ENCODE measurements at regions not wholly inside any gene's neighbourhood (a gene's known extent, or its start where the extent isn't known, plus 50 kb on each side); places are given as distances from the start of the nearest gene placed in this dataset.

- Histone ChIP-seq H3K27me3 (ENCODE audit: insufficient read depth, low read length) (no peaks in the 10 kb centered on the region), H3K14ac (ENCODE audit: insufficient read depth, low read length) (no peak overlapping the region), H4K91ac (ENCODE audit: insufficient read length, low read depth, low read length) (no peak overlapping the region), H4K8ac (replicated peaks; ENCODE audit: insufficient read length, low read depth, low read length) (no peak overlapping the region), H2BK20ac (ENCODE audit: low read depth, low read length, poor library complexity, severe bottlenecking) (no peak overlapping the region), H2AK5ac (ENCODE audit: insufficient read length, low read length) (no peak overlapping the region), H2BK15ac (ENCODE audit: low read depth, low read length) (no peak overlapping the region), H2BK12ac (ENCODE audit: insufficient read length, low read depth, low read length) (no peak overlapping the region), H2BK5ac (ENCODE audit: insufficient read length, low read length) (no peak overlapping the region), H3T11ph (ENCODE audit: low read length) (no peak overlapping the region), H3K23me2 (ENCODE audit: insufficient read length, low read depth, low read length, poor library complexity, severe bottlenecking) (no peaks in the 10 kb centered on the region), H2BK120ac (ENCODE audit: low read depth, low read length, poor library complexity, severe bottlenecking) (no peak overlapping the region), H3K56ac (ENCODE audit: insufficient read length, low read depth, low read length) (no peak overlapping the region), H4K20me1 (ENCODE audit: control insufficient read depth, insufficient read depth, insufficient read length) (no peaks in the 10 kb centered on the region), H3K9ac (ENCODE audit: extremely low read depth, insufficient read length, low read length) (no peak overlapping the region), H3K23ac (ENCODE audit: insufficient read length, low read depth, low read length) (no peak overlapping the region), H3K4me2 (ENCODE audit: insufficient read depth, insufficient read length, low read length) (no peak overlapping the region), H2AFZ (ENCODE audit: low read length) (no peak overlapping the region), H3K4me1 (ENCODE audit: insufficient read depth, low read length) (peaks cover 4% of the 10 kb centered on the region; the same call in 1 of the 2 replicates), H3K79me1 (ENCODE audit: insufficient read depth, low read depth, low read length, poor library complexity, severe bottlenecking) (no peaks in the 10 kb centered on the region), H3K79me2 (ENCODE audit: insufficient read depth, low read length) (no peaks in the 10 kb centered on the region), H3K9me3 (ENCODE audit: control insufficient read depth, low read depth, low read length) (no peaks in the 10 kb centered on the region), H3K27ac (ENCODE audit: insufficient read length, low read depth, low read length) (no peak overlapping the region), H3K4ac (ENCODE audit: low read depth, low read length) (no peak overlapping the region), H3K18ac (ENCODE audit: insufficient read length, low read depth, low read length) (no peak overlapping the region), H4K5ac (ENCODE audit: insufficient read length, low read depth, low read length) (no peak overlapping the region)
- H3K36me3 Mint-ChIP-seq (ENCODE audit: insufficient read depth in 1 of 3, low read depth in 3 of 3): no peaks in the 10 kb centered on the region
- H3K9me3 Mint-ChIP-seq: no peaks in the 10 kb centered on the region
- H3K4me3 Mint-ChIP-seq: no peak overlapping the region
- H3K4me1 Mint-ChIP-seq: peaks cover 20 to 23% of the 10 kb centered on the region in 2 experiments
- H3K27me3 Mint-ChIP-seq (ENCODE audit: low read depth): peaks cover 3% of the 10 kb centered on the region
- no peak for TF ChIP-seq CTCF (conservative IDR thresholded peaks at IDR 0.05)
- no peak for DNase-seq
- no CpG with 5 or more reads among the region's 10 CpGs for WGBS (ENCODE audit: extremely low coverage, insufficient read length, low lambda C conversion rate)
- H3K27ac Mint-ChIP-seq: no peak overlapping the region
These were observed 101.6 kb downstream of the CHST1 start for GRCh38 chr11:45563810-45564209.

Data from H9 (cell line).